Activated naive CD8-positive, alpha-beta T cell treated with anti-CD3 and anti-CD28 coated beads, Interleukin-2, amount 50 U/mL, for 24 hours (primary cell): ENCODE measurements at regions not wholly inside any gene's neighbourhood (a gene's known extent, or its start where the extent isn't known, plus 50 kb on each side); places are given as distances from the start of the nearest gene placed in this dataset.

Experiments used
- ATAC-seq: fragments of 150-1000 bp; cut with Tn5 transposase; one replicate; pipeline ENCODE4 v1.10.0; 2021
- DNase-seq: peaks from one replicate; pipeline ENCODE4 v3.0.0; 2021
- H3K27ac Mint-ChIP-seq: one replicate; pipeline ENCODE4 v1.8.0; 2021; ENCODE audit warnings: mild to moderate bottlenecking, mixed read lengths
- H3K27me3 Mint-ChIP-seq: one replicate; pipeline ENCODE4 v1.8.0; 2021; ENCODE audit warnings: mixed read lengths
- H3K36me3 Mint-ChIP-seq: one replicate; pipeline ENCODE4 v1.8.0; 2021; ENCODE audit warnings: low read depth, mixed read lengths
- H3K4me1 Mint-ChIP-seq: one replicate; pipeline ENCODE4 v1.8.0; 2021; ENCODE audit warnings: mixed read lengths
- H3K4me3 Mint-ChIP-seq: one replicate; pipeline ENCODE4 v1.8.0; 2021; ENCODE audit warnings: mild to moderate bottlenecking, moderate library complexity, mixed read lengths
- H3K9me3 Mint-ChIP-seq: one replicate; pipeline ENCODE4 v1.8.0; 2021; ENCODE audit warnings: mixed read lengths

DNA sequence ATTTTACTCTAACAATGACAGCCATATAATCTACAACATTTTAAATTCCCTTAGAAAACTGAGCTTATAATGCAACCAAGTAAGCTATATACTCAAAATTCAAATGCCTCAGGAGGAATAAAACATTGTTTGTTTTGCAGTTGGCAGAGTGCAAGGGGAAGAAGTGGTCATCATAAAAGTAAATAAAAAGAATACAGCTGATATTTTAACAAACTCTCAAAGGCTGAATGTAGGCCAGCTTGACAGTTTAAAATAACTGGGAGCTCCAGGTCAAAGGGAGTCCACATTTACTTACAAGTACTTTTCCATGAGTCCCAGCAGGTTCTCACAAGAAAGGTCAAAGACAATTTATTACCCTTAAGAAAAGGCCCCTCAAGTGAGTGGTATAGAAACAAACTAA, 589.8 kb downstream of the BCKDHB start:
- no peak overlapping the region for H3K4me3 Mint-ChIP-seq
- H3K27ac Mint-ChIP-seq = no peak overlapping the region
- no peaks in the 10 kb centered on the region for H3K27me3 Mint-ChIP-seq
- peaks cover 6% of the 10 kb centered on the region for H3K9me3 Mint-ChIP-seq
- no peaks in the 10 kb centered on the region for H3K36me3 Mint-ChIP-seq
- ATAC-seq (no peak), DNase-seq (no peak)
- H3K4me1 Mint-ChIP-seq = no peaks in the 10 kb centered on the region

DNA sequence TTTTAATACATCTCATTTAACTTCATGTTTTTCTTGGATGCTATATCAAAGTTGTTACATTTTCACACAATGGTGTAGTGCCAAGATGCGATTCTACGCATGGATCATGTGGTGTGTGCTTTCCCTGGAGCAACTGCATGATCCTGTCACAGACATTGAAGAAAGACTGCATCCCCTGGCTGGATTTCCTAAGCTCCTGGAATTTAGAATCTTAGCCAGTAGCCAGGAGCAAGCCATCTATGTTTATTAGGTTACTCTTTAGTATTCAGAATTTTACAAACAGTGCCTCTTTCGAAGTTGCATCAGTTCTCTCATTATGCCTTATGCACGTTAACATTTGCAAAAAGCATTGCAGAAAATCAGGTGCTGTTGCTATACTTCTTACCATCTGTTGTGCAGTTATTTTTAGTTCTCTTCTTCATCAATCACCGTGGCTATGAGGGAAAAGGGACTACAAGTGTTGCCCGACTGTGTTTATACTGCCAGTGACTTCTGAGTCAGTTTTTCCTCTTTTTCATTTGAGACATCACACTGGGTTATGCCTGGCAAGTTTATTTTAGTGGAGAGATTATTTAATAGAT, 584.2 kb downstream of the BCKDHB start:
- Mint-ChIP-seq H3K4me3 (no peak overlapping the region), H3K27ac (no peak overlapping the region), H3K36me3 (no peaks in the 10 kb centered on the region), H3K4me1 (no peaks in the 10 kb centered on the region), H3K27me3 (no peaks in the 10 kb centered on the region), H3K9me3 (peaks cover 20% of the 10 kb centered on the region)
- ATAC-seq = no peak
- no peak for DNase-seq

DNA sequence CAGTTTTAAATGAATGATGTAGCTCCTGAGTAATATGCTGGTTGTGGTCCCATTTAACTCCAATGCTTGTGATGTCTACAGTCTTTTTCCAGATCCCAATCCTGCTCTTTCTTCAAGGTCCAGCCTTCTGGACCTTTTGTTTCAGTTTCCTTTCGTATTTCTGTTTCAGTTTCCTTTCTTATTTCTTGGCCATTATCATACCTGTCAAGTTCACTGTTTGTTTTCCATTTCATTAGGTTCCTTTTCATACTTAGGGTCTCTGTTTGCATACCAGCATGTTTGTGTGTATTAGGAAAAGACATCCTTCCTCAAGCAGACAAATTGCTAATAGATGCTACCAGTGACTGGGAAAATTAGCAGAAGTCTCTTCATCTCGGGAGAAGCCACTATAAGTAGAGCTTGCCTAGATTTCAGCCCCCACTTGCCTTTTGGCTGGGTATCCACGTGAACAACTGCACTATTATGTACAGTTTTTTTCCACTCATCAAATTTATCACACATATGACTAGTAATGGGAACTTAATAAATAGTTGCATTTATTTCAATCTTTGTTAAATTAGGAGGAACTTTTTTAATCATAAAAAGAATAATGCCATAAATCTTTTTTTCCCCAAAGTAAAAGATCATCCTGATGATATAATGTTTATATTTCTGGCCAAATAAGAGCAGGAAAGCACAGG, 583.4 kb downstream of the BCKDHB start:
- ATAC-seq = no peak
- no peak overlapping the region for H3K4me3 Mint-ChIP-seq
- H3K27ac Mint-ChIP-seq = no peak overlapping the region
- peaks cover 26% of the 10 kb centered on the region for H3K9me3 Mint-ChIP-seq
- no peak for DNase-seq
- H3K4me1 Mint-ChIP-seq = no peaks in the 10 kb centered on the region
- H3K27me3 Mint-ChIP-seq = no peaks in the 10 kb centered on the region
- no peaks in the 10 kb centered on the region for H3K36me3 Mint-ChIP-seq

DNA sequence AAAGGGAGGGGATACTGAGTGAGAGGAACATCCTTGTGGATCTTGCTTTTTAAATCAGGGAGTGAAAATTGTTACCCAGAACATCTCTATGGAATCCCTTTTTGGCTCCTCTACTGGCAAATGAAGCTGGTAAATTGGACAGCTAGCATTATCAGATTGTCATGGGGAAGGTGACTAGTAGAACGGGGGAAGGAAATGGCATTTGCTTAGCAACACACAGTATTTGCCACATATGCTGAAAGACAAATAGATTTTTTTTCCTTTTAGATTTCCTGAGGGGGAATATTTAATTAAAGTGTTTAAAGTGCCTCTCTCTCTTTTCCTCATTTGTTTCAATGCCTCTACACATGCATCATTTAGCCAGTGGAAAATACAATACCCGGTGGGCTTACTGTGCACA, 573.5 kb downstream of the BCKDHB start:
- Mint-ChIP-seq H3K4me1 (no peaks in the 10 kb centered on the region), H3K4me3 (no peak overlapping the region), H3K27me3 (no peaks in the 10 kb centered on the region), H3K9me3 (peaks cover 19% of the 10 kb centered on the region), H3K36me3 (no peaks in the 10 kb centered on the region), H3K27ac (no peak overlapping the region)
- no peak for ATAC-seq
- DNase-seq = no peak

DNA sequence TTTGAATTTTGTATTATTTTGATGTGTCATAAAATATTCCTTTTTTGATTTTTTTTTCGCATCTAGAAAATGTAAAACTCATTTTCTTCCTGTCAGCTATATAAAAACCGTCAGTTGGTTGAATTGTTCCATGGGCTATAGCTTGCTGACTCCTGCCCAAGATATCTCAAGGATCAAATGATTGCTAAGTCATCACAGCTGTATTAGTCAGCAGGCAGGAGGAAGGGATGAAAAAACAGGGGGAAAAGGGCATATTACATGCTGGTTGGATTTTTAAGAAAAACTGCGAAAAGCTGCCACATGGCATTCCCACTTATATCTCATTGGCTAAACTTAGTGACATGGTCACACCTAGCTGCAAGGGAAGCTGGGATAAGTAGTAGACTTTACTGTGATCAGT, 569.9 kb downstream of the BCKDHB start:
- ATAC-seq (no peak), DNase-seq (no peak)
- no peaks in the 10 kb centered on the region for H3K4me1 Mint-ChIP-seq
- no peak overlapping the region for H3K27ac Mint-ChIP-seq
- H3K4me3 Mint-ChIP-seq = no peak overlapping the region
- H3K36me3 Mint-ChIP-seq = no peaks in the 10 kb centered on the region
- H3K9me3 Mint-ChIP-seq = peaks cover 16% of the 10 kb centered on the region
- H3K27me3 Mint-ChIP-seq = no peaks in the 10 kb centered on the region

DNA sequence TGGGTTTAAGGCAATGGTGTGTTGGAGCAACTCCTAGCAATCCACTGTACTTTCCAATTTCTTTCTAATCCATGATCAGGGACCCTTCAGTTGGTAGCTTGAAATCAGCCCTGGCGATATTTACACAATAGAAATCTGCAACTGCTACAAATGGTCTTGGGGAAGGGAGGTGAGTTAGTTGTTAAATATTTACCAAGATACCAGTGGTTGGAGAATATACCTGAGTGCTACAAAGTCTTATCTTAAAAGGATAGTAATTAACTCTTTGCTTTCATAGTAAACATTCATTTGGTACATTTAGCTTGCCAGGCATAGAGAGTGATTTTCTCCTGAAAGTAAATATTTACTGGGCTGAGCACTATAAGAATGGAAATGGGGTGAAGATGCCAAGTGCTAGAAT, 568.2 kb downstream of the BCKDHB start:
- no peak overlapping the region for H3K4me3 Mint-ChIP-seq
- H3K27ac Mint-ChIP-seq = no peak overlapping the region
- H3K9me3 Mint-ChIP-seq = peaks cover 11% of the 10 kb centered on the region
- no peaks in the 10 kb centered on the region for H3K27me3 Mint-ChIP-seq
- ATAC-seq (no peak), DNase-seq (no peak)
- H3K36me3 Mint-ChIP-seq = no peaks in the 10 kb centered on the region
- H3K4me1 Mint-ChIP-seq = no peaks in the 10 kb centered on the region

DNA sequence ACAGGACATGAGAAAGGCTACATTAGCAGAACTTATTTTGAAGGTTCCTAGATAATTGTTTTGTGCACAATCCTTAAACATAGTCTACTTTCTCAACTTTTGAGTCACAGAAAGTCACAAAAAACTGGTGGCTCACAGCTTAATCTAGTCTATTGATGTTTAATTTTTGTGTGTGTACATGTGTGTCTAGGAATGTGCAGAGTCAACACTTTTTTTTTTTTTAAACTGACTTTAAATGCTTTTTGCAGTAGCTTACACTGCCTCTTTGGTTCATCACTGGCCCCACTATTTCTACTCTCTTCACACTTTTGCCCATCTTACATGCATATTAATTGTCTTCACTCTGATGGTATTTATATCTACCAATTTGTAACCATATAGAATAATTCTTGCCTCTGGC, 566.9 kb downstream of the BCKDHB start:
- Mint-ChIP-seq H3K27ac (no peak overlapping the region), H3K4me1 (no peaks in the 10 kb centered on the region), H3K9me3 (peaks cover 7% of the 10 kb centered on the region), H3K27me3 (no peaks in the 10 kb centered on the region), H3K36me3 (no peaks in the 10 kb centered on the region), H3K4me3 (no peak overlapping the region)
- ATAC-seq (no peak), DNase-seq (no peak)

DNA sequence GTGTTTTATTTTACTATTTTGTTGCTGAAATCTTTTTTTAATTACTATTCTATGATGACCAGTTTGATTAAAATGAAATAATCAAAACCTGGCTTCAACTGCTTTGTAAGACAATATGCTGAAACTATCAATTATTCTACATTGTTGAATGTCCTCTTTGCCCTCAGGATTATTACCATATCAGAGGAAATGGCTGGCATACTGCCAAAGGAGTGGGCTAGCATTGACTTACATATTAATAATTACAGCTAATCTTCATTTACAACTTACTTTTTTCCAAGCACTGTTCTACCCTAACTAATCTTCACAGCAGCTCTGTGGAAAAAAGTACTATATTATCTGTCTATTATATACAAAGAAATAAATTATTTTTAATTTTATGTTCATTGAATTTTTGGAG, 560.5 kb downstream of the BCKDHB start:
- Mint-ChIP-seq H3K4me3 (no peak overlapping the region), H3K36me3 (no peaks in the 10 kb centered on the region), H3K27me3 (no peaks in the 10 kb centered on the region), H3K9me3 (no peaks in the 10 kb centered on the region), H3K27ac (no peak overlapping the region), H3K4me1 (no peaks in the 10 kb centered on the region)
- no peak for DNase-seq
- ATAC-seq = no peak

DNA sequence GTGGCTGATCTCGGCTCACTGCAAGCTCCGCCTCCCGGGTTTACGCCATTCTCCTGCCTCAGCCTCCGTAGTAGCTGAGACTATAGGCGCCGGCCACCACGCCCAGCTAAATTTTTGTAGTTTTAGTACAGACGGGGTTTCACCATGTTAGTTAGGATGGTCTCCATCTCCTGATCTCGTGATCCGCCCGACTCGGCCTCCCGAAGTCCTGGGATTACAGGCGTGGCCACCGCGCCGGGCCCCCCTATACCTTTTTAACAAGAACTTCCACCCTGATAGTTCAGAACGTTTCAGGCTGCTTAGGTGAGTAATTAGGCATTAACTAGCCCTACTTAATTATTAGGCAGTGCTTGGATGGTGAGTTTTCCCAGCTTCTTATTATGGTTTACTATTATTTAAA, 552.5 kb downstream of the BCKDHB start:
- H3K27ac Mint-ChIP-seq = no peak overlapping the region
- no peaks in the 10 kb centered on the region for H3K27me3 Mint-ChIP-seq
- no peak overlapping the region for H3K4me3 Mint-ChIP-seq
- H3K36me3 Mint-ChIP-seq = no peaks in the 10 kb centered on the region
- peaks cover 4% of the 10 kb centered on the region for H3K9me3 Mint-ChIP-seq
- ATAC-seq (no peak), DNase-seq (no peak)
- H3K4me1 Mint-ChIP-seq = no peaks in the 10 kb centered on the region

DNA sequence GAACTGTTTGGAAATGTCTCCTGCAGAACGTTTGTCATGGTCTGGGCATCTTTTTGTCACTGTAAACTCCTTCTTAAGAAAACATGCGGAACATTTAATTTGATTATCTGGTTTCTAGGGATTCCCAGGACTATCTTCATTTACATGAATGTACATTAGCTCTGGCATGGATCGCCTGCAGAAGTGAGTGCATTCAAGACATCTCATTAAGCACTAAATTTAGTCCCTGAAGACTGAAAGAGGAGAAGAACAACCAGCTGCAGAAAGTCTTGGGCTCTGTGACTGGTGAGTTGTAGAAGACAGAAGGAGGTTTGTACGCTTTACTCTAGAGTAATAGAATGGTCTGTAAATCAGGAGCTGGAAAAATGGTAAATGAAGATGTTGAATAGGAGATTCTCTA, 540.7 kb downstream of the BCKDHB start:
- DNase-seq (no peak), ATAC-seq (no peak)
- H3K4me3 Mint-ChIP-seq = no peak overlapping the region
- H3K9me3 Mint-ChIP-seq = peaks cover 3% of the 10 kb centered on the region
- H3K4me1 Mint-ChIP-seq = no peaks in the 10 kb centered on the region
- no peaks in the 10 kb centered on the region for H3K27me3 Mint-ChIP-seq
- H3K36me3 Mint-ChIP-seq = no peaks in the 10 kb centered on the region
- no peak overlapping the region for H3K27ac Mint-ChIP-seq

DNA sequence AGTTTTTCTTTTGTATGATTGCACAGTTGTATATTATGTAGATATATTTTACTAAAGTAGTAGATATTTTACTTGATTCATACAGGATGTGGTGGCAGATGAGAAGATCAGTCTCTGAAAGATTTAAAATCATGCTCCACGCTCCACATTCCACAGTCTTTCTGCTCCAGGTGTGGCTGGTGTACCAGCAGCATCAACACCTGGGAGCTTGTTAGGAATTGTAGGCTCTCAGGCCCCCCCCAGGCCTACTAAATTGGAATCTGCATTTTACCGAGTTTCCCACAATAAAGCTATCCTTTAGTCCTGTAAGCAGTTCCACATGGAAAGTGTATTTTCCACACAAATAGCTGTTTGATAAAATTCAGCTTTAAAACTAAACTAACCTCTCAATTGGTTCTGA, 537.4 kb downstream of the BCKDHB start:
- ATAC-seq (no peak), DNase-seq (no peak)
- Mint-ChIP-seq H3K27ac (no peak overlapping the region), H3K4me1 (no peaks in the 10 kb centered on the region), H3K27me3 (no peaks in the 10 kb centered on the region), H3K36me3 (no peaks in the 10 kb centered on the region), H3K9me3 (peaks cover 3% of the 10 kb centered on the region), H3K4me3 (no peak overlapping the region)

DNA sequence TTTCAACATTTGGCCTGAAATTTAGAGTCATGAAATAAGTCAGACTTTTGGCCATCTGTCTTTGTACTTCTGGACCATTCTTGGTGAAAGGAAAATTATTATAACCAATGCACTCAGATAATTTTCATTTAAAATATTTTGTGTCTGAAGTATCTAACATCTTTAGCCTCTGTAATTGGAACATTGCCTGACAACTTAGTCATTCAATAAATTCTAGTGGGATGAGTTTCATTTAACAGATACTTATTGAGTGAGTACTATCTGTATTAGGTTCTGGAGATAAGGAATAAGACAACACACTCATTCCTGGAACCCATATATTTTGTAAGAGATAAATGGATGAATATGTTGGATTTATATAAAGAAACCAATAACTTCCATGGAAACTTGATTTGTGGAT, 536.0 kb downstream of the BCKDHB start:
- Mint-ChIP-seq H3K4me1 (no peaks in the 10 kb centered on the region), H3K4me3 (no peak overlapping the region), H3K36me3 (no peaks in the 10 kb centered on the region), H3K27me3 (peaks cover 2% of the 10 kb centered on the region), H3K27ac (no peak overlapping the region), H3K9me3 (peaks cover 3% of the 10 kb centered on the region)
- no peak for DNase-seq
- no peak for ATAC-seq

DNA sequence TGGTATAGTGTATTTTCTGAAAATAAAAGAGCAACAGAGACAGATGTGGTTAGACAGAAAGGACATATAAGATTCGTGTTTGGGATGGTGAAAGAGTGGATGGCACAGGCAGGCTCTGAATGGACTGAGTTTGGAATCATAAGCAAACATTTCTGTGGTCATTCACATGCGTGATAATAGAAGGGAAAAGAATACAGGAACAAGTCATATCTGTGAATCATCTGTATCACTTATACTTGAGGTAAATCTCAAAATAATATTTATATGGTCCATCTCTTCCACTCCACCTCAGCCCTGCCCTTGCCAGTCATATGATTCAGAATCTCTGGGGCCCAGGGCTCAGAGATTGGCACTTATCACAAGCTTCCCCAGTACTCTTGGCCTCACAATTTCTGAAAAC, 535.1 kb downstream of the BCKDHB start:
- Mint-ChIP-seq H3K36me3 (no peaks in the 10 kb centered on the region), H3K27ac (no peak overlapping the region), H3K4me1 (no peaks in the 10 kb centered on the region), H3K9me3 (peaks cover 3% of the 10 kb centered on the region), H3K4me3 (no peak overlapping the region), H3K27me3 (peaks cover 2% of the 10 kb centered on the region)
- no peak for ATAC-seq
- no peak for DNase-seq

DNA sequence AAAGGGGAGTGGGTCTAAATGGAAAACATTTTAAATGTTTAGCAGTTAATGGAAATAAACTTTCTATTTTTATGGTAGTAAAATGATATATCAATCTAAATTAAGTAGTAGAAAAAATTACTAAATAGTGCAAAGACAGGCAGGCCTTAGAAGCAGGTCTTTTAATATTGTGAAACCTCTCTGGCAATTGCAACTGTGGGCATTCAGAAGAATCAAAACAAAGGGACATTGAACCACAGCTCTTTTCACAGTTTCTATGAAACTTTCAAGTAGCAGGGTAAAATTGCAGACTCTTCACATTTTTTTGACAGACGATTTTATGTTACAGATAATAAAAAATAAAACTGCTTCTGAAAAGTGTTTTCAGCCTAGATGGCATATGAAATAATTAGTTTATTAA, 533.7 kb downstream of the BCKDHB start:
- no peak for ATAC-seq
- no peak for DNase-seq
- Mint-ChIP-seq H3K4me1 (no peaks in the 10 kb centered on the region), H3K27ac (no peak overlapping the region), H3K9me3 (peaks cover 3% of the 10 kb centered on the region), H3K27me3 (peaks cover 2% of the 10 kb centered on the region), H3K36me3 (no peaks in the 10 kb centered on the region), H3K4me3 (no peak overlapping the region)

DNA sequence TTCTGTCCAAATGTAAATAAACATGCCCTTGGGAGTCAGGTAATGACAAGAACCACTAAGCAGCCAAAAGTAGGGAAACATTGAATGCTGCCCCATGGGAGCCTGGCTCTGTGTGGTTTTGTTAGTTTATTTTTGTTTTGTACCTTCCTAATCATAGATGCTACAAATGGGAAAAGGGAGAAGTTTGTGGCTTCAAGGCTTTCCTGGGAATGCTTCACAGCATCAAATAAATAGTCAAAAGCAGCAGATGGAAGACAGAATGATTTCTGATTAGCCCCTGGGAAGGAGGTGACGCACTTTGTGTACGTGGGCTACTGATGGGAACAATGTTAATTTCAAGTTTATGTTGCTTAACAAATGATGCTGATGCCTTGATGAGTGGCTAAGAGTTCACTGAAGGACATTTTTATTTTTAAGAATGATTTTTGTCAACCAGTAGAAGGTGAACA, 532.7 kb downstream of the BCKDHB start:
- no peaks in the 10 kb centered on the region for H3K4me1 Mint-ChIP-seq
- H3K9me3 Mint-ChIP-seq = no peaks in the 10 kb centered on the region
- peaks cover 2% of the 10 kb centered on the region for H3K27me3 Mint-ChIP-seq
- no peaks in the 10 kb centered on the region for H3K36me3 Mint-ChIP-seq
- ATAC-seq (no peak), DNase-seq (no peak)
- H3K4me3 Mint-ChIP-seq = no peak overlapping the region
- H3K27ac Mint-ChIP-seq = no peak overlapping the region
